Activated CD4-positive, alpha-beta T cell treated with anti-CD3 and anti-CD28 coated beads, Interleukin-2, amount 50 U/mL, for 4 hours (primary cell): ENCODE measurements at regions not wholly inside any gene's neighbourhood (a gene's known extent, or its start where the extent isn't known, plus 50 kb on each side); places are given as distances from the start of the nearest gene placed in this dataset.

Experiments used
- DNase-seq, 2 experiments: peaks; one replicate each; pipeline ENCODE4 v3.0.0-alpha.2; 2020

DNA sequence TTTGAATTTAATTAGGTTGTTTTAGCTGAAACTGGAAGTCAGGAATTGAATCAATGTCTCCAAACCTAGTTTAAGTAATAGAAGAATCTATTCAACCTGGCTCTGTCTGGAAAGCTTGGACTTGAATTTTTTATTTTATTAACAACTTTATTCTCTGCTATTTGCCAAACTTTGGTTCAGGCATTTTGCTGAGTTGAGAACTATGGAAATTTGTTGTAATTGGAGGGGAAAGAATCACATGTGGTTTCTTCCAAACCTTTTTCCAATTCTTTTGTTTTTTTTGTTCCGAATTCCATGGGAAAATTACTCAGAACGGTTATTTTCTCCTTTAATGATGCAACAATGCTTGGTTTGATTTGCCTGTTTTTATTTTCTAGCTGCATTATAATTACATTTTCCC is 98.2 kb upstream of the RPS23 start:
- DNase-seq = no peak

DNA sequence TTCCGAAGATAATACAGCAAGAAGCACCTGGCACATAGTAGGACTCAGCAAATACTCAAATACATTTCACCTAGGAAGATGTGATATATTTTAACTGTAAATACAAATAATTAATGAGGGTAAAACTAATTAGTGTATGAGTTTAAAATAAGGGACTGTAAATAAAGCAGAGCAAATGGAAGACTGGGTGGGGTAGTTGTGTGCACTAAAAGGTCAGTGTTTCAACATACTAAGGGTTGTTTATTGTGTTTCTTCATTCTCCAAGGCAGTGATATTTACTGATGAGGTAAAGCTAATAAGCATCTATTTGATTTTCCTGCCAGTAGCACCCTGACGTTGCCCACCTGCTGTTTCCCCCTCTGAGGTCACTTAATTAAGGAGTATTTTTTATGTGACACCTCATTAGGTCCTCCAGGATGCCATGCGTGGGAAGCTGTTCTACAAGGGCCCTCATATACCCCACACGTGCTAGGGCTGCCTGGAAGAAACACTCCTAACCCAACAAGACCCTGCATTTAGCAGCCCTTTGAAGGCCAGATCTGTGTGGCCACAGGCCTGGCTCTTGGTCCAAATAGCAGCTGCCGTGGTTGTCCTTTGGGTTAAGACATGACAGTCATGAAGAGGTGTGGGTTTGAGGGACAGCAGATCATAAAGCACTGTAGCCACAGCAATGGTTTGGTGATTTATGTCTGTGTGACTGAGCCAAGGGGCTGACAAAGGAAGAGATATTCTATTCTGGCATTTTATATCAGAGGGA is 97.5 kb upstream of the RPS23 start:
- no peak for DNase-seq

DNA sequence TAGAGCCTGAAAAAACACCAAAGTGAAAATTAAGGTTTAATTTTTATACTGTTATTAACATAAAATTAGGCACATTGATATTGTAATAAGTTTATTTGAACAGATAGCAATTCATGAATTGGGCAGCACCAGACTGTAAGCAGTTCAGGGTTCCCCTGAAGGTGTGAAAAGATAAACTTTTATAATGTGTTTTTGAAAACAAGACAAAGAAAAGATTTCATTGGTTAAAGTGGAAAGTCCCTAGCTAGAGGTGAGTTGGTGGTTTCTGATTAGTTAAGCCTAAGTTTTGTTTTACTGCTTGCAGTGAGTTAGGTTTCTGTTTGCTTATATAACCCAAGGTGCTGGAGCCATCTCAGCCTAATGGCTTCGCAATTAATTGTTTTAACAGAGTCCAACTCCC is 96.5 kb upstream of the RPS23 start:
- DNase-seq = no peak

DNA sequence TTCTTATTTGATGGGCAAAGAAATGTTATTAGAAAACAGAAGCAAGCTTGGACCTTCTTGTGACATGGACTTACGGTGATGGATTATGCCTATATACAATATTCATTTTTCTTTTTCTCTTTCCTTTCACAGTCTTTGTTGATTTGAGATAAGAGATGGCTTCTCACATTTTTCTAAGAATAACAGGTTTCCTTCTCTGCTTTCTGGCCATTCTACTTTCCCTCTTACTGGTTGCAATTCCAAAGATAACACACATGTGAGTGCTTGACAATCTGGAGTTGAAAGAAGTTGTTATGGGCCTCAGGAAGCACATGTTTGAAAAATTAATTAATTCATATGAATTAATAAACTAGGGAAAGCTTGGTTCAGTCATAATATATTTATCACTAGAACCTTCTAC is 89.8 kb upstream of the RPS23 start:
- DNase-seq = no peak

DNA sequence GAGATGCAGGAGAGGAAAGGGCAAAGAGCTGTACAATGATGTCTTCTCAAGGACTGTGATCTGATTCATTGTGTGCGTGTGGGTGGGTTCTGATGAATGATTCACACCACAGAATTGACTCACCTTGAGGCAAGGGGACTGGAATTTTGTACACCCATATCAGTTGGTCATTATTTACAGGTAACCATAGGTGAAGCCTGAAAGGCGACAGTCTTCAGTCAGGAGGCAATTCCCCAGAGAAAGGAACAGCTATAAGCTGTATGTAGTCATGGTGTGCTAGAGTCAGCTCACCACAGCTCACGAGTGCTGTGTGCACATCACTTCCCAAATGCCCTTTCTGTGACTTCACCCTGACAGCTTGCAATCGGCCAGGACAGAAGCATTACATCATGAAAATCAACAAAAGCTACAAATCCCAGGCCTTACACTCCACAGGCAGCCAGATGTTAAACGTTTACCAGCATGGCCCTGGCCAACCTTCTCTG is 87.6 kb upstream of the RPS23 start:
- DNase-seq = peak; percentile 11 to 34

DNA sequence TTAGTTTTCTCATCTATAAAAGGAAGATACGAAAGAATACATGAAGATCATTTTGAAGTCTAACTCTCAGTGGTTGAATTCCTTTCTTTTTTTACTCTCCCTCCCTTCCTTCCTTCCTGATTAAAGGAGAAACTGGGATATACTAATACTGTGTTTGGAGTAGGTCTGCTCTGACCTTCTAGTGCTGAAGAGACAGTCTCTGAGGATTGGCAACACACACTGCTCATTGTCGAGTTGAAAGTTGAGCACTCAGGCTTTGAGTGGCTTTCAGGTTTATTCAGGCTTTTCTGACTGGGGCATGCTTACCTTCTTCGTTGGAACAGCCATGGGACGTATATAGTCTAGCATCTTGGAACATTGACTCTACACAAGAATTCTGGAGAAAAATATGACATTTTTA is 86.9 kb upstream of the RPS23 start:
- DNase-seq = no peak

DNA sequence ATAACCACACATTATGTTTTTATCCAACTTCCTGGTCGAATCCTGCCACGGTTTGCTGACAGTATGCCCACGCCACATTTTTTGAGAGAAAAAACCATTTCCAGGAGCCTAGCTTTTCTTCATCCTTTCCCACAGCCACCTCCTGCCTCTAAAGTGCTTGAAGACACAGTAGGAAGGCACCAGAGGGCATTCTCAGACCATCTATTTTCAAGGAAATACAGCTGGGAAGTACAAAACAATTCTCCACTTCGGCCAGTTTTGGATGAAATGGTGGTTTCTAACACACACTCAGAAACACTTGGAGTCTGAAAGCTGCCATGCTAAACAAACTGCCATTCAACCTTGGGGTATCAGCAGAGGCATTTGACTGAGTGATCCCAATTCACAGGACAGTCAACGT is 86.3 kb upstream of the RPS23 start:
- DNase-seq = no peak

DNA sequence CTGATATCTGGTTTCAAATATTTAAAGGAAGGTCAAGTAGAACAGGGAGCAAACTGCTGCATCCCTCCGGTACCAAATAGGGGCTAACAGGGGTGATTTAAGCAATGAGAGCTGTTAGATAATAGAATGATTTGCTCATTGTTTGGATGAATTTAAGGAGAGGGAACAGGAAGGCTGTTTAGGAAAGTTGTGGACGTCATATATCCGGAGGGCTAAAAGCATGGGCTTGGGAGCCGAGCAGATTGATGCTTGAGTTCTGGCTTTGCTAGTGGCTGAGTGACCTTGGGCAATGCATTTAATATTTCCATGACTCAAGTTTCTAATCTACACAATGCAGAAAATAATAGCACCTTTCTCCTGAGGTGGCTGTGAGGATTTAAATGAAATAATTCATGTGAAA is 85.4 kb upstream of the RPS23 start:
- DNase-seq = no peak

DNA sequence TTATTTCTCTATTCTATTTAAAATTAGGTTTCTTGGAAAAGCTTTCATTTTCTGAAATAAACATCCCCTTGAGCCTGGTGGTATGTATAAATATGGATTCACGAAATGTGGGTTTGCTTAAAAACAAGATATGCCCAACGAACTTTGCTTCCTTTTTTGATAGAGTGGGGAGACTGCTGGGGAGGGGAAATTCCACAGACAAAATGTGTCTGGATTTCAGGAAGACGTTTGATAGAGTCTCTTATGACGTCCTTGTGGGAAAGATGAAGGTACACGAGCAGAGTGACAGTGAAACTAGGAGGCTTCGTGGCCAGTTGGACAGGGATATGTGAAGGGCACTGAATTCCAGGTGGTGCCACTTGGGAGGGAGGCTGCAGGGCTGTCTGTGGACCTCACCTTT is 84.5 kb upstream of the RPS23 start:
- DNase-seq = no peak

DNA sequence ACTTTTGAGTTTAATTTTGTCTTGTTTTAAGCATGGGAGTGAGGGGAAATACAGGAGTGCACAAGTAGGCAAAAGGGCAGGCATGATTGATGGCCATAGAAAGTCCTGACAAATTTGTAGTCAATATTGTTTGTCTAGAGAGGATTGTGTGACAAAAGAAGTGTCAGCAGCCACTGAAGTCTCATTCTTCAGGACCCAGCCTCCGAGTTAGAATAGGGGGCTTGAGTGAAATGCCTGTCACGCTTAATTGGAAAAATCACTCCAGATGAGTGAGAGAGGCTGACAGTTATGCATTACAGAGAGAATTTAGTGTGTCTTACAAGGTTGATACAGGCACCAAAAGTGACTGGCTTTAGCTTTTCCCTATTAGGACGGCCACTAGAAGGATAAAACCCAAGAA is 81.9 kb upstream of the RPS23 start:
- no peak for DNase-seq

DNA sequence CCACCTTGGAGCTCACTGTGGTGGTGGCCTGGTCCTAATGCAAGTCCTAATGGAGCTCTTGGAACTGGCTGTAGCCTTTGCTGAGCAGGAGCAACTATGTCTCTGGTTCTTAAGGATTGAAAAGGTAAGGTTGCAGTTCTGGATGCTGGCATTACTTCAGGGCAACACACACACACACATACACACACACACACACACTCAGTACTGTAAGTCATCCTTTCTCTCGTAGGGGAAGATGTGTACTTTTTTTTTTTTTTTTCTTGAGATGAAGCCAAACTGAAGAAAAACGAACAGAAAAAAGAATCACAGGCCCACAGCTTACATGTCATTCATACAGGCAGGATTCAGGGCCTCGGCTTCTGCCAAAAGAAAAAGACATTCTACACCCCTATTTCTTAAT is 81.1 kb upstream of the RPS23 start:
- DNase-seq = no peak

DNA sequence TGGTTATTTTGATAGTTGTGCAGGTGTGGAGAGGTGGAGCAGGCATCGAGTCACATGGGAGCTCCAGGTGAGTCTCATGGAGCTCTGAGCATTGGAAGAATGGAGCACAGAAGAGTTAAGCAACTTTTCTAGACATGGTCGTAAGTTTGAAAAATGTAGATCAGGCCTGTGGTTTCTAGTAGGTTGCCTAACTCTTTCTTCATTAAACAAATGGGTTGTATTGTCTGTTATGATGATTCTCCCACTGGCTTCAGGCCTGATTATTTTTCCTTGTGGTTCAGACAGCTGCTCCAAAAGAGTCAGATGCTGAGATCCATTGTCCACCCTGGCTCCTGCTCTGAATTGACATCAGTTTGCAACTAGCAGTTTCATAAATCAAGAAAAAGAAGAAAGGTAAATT is 80.3 kb upstream of the RPS23 start:
- DNase-seq = no peak

DNA sequence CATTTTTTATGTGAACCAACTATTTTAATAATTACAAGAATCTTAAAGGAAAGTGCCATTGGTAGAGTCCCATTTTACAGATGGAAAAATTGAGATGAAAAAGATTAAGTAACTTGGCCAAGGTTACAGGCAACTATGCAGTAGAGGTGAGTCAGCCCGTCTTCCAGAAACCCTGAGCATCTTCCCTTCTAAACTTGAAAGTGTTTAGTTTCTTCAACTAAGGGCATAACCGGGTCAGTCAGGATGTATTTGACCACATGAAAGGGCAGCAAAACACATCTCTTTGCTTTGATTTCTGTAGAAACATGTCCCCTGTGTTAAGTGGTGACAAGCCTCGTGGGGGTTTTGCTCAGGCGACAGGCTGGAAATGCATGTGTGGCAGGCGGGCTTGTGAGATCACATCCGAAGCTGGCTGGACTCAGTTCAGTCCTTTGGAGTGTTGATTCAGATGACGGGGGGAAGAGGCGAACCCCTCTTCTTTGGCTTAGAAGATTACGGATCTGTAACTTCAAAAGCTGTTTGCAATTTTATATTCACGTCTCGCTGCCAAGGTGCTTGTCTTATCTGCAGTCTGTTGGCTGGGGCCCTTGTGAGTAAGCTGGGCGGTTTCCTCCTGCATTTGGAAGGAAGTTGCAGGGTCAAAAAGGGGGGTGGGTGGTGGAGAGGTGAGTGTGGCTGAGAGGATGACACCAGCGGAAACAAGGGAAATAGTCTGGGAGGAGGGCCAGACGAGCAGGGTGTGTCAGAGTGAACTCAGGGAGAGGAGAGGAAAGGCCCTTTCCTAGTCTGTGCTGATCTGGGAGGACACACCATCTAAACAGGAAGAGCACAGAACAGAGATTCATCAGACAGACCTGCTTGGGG is 78.9 kb upstream of the RPS23 start:
- peak; percentile 73 to 74 for DNase-seq

DNA sequence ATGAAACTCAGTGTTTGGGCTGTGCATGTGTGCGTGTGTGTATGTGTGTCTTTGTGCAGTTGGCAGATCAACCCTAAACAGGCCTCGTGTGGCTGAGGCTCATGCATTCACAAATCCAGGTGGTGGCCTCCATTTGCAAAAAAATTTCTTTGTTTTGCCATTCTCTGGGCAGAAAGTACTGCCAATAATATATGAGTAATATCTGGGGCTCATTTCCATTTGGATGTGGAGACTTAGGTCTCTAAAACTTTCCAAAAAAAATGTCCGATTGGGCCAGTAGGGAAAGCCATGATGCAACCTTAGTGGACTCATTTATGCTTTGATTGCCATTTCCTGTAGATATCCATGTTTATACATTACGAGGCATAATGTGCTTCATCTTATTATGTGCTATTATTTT is 77.9 kb upstream of the RPS23 start:
- no peak for DNase-seq

DNA sequence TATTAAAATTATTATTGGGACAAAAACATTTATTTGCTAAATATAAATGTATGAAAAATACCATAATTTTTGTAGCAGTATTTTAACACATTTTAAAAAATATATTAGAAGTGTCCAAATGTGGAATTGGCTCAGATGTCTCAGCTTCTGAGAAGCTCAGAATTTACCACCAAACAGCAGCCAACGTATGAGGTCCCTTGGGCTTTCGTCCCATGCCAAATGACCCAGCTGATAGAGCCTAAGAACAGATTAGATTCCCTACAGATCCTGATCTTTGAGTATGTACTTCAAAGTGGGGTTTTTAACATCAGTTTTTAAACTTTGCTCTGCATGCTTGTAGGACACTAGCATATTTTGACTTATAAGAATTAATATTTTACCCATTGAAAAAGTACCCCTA is 77.3 kb upstream of the RPS23 start:
- no peak for DNase-seq

DNA sequence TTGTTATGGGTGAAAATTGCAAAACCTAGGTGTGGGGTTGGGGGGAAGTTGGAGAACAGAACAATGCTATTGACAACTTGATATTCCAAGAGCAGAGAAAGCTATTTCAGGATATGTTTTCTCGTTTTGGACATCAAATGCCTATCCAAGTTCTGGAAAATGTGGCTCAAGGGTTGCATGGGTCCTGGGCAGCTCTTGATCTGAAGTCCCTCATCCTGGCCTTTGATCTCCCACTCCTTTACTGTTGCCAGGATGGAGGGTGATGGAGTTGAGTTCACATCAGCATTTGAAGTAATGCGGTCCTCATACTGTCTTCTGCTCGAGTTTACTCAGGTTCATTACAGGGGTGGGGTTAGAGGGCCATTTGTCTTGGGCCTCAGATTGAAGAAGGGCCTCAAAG is 76.9 kb upstream of the RPS23 start:
- no peak for DNase-seq

DNA sequence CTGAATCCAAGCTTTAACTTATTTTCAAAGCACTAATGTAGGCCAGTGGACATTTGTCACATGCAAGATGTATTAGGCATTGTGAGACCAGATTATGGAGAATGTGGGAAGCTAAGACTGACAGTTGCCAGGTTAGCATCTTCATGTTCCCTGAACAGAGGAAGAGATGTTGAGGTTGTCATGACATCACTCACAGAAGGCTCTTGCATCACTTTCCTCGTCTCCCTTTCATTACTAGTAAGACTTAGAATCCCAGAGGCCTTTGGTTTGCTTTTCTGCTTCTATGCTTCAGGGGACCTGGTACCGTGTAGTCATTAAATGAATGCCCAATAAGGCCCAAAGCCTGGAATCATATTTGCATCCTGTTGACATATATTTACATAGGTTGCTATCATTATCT is 76.4 kb upstream of the RPS23 start:
- DNase-seq = no peak

DNA sequence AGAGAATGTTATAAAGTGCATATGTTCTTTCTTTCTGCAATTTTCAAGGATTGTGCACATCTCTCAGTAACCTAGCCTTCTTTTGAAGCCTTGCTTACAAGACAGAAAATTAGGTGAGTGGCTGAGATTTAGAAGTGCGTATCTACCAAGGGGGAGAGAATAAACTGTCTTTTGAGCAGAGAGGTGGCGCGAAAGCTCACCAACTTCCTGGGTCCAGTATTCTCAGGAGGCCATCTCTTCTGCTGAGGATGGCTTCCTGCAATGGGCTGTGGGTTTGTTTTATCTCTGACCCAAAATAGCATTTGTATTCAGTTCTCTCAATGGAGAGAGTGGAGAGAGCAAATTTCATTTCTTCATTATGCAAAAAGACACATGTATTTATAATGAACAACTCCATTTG is 75.4 kb upstream of the RPS23 start:
- DNase-seq = no peak

DNA sequence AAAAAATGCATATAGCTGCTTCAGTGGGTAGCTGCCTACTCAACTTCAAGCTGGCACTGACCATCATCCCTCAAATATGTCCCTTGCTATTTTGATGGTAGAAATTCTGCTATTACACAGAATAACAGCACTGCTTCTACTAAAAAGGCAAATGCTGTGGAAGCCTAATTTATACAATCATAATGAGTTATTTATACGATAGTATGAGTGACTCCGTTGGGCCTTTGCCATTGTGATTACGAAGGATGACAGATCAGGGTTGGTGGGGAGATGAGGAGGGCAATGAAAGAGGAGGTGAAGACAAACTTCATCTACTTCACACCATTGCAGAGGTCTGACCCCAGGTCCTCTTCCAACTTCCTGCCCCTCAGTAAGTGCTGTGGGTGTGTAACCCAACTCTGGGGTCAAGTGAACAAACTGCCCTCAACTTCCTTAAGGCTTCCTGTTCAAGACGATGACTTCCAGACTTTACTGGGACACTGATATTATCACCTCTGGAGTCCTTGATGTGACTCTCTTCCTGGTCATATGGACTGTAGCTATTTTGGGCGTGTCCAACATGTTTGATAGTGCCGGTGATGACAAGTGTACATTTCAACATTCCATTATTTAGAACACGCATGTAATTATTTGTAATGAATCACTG is 74.1 kb upstream of the RPS23 start:
- no peak for DNase-seq

DNA sequence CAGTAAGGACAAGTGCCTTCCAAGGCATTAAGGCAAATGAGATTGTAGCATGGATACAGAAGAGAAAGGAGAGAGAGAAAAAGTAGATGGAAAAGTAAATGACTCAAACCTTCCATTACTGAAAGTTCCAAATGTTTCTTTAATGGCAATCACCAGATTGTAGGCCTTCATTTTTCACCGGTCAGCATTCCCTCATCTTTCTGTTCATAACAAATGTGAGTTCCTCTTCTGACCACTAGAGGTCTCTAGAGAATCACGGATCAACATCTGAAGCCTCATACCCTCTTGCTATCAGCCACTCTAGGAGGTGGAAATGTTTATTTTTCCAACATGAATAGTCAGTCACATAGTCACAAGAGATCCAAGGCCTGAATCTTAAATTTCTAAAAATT is 73.6 kb upstream of the RPS23 start:
- DNase-seq = no peak

DNA sequence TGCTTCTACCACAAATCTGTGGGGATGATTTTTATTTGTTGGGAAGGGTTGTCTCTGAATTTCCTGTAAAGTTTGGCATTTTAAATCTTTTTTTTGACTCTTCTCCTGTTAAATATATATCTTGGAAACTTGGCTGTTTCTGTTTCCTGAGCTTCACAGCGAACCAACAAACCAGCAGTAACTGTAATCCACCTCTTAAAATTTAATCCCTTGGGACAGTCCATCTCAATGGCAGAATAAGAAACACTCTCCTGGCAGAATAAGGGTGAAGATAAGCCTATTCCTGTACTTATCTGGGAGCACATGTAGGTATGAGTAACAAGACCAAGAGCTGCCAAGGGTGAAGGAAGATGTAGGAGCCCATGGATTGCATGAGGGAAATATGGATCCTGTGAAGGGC is 73.1 kb upstream of the RPS23 start:
- no peak for DNase-seq

DNA sequence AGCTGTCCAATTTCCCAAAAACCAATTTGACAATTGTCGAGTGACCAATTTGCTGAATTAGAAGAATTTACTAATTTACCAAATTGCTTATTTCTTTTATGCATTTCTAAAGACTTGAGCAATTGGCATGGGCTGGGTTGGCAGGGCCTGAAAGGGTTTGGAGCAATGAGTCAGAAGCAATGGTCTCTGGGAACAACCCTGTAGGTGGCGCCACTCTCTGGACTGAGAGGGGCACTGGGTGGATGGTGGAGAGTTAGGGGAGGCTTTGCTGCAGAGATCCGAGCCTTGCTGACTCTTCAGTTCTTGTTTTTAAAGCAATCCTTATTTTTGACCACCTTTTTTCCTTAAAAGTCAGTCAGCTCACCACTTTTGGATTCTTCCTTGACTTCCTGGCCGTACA is 71.5 kb upstream of the RPS23 start:
- peak; percentile 16 to 18 for DNase-seq

DNA sequence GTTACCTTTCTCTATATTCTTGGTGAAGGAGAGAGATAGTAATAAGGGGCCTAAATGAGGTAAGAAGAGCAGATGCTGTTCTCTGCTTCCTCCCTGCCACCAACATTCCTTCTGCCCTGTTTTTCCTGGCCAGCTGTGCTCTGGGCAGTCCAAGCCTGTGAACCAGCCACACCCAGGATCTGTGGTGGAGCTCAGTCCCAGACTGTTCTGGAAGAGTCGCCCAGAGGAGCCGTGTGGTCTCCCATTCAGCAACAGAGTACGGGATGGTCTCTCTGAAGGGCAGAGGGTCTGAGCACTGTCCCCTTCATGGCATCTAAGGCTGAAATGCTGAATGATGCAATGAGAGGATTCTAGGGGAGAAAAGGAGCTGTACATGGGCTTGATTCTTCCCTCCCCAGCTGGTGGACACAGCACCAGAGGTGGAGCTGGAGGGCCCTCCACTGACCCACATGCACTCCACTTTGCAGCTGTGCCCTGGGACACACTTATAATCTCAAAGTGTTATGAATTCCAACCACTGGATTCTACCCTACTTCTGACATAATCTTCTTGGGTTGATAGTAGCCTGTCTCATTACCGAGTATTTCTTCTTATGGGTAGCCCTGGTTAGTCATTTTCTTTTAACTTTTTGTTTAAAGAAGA is 70.8 kb upstream of the RPS23 start:
- no peak for DNase-seq
